Stimulated activated CD4-positive, alpha-beta T cell treated with anti-CD3 and anti-CD28 coated beads, Interleukin-4, amount 100 ng/mL, for 48 hours (primary cell): ENCODE measurements at regions not wholly inside any gene's neighbourhood (a gene's known extent, or its start where the extent isn't known, plus 50 kb on each side); places are given as distances from the start of the nearest gene placed in this dataset.

ENCODE experiments used
- DNase-seq, 2 donors: peaks; one replicate each; pipeline ENCODE4 v3.0.0-alpha.2; 2020; ENCODE audit warnings: low read depth in 2 of 2

DNA sequence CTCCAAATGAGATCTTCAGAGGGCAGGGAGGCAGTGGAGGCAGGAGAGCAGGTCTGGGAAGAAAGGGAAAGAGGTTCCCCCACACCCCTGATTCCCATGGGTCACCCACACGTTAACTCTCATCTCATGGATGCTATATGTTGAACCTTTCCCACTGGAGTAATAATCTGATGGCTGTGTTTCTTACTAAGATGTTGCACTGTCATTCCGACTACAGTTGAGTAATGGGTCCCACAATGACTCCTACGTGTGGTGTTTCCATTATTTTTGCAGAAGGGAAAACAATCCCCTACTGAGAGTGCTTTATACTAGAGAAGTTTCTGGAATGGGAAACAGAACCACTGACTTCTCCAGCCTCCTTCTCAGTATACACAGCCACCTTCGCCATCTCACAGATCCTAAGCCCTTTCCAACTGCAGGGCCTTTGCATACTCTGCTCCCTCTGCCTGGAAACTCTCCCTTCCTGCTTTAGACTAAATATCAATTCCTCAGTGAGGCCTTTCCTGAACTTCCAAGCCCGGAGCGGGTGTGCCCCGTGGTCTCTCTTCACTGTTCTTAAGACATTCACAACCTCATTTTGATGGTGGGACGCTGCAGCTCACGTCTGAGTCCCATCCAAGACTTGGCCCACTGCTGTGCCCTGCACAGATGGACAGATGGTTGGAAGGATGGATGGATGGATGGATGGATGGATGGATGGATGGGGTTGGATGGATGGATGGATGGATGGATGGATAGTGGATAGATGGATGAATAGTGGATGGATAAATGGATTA lies 238.6 kb upstream of the PMEPA1 start:
- no peak for DNase-seq

DNA sequence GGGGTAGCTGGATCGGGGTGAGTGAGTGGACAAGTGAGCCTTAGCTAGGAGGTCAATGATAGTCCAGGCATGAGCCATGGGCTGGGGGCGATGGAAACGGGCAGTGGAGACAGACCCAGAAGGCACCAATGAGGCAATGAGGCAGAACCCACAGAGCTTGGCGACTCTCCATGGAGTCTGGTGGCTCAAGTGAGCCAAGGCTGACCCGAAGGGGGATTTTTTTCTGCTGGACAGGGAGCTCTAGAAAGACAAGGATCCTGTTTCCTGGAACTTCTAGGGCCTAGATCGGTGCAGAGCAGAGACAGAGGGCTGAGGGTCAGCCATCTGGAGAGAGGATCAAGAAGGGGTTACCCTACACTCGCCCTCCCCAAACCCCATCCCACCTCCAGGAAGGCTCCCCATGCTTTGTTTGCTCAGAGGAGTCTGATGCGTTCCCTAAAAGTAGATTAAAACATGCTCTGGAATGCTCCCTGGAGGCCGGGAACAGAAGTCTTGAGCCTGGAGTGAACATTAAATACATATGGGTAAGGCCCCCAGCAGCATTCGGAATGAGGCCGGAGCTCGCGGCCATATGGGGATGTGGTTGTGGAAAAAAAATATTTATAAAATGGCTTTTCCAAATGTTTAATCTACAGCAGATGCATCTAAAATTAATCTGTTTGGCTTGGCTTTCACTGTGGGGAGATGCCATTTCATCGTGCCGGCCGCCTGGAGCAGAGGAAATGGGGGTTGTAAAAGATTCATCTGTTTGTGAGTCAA lies 237.8 kb upstream of the PMEPA1 start:
- DNase-seq: no peak

DNA sequence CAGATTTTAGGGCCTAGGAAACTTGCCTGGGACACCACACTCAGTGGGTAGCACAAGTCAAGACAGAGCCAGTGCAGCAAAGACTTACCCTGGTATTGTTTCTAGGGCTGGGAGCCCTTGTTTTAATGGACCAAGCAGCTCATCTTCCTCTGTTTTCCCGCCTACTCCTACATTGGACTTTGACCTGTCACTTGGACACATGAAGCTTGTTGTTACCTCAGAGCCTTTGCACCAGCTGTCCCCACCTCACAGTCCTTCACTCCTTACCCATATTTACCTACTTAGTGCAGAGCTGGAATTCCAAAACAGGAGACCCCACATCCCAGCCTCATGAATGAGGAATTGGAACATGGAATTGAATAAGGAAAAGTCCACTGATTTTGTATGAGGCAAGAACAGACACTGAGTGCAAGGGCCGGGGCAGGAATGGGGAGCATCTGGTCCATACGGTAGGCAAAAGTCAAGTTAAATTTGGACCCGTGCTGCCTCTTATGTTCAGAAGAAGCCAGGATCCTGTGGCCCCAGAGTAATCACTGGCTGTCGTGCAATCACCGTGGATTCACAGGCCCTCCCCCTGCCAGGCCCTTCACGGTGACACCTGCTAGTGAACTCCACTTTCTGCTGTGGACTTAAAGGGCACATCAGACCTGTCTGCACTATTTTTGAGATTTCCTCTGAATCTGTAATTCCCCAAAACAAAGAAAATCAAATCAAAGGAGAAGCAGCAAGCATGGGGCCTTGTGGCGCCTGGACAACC lies 236.9 kb upstream of the PMEPA1 start:
- DNase-seq: no peak

DNA sequence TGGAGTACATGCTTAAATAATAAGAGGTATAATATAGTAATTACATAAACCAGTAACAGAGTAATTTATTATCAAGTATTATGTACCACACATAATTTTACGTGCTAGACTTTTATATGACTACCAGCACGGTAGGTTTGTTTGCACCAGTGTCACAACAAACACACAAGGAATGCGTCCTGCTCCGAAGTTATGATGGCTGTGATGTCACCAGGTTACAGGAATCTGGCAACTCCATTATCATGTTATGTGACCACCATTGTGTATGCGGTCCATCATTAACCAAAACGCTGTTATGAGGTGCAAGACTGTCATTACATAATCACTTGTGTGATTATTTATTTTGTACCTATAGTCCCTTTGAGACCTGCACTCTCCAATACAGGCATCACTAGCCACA lies 235.2 kb upstream of the PMEPA1 start:
- DNase-seq: no peak

DNA sequence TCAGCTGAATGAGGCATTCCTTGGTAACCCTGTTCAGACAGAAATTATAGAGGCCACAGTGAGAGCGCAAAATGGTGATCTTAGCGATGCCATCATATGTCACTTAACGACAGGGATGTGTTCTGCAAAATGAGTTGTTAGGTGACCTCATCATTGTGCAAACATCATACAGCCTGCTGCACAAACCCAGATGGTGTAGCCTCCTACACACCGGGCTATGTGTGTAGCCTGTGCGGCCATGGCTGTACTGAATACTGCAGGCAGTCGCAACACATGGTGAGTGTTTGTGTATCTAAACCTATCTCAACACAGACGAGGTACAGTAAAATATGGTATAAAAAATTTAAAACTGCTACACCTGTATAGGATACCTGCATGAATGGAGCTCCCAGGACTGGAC lies 234.1 kb upstream of the PMEPA1 start:
- no peak for DNase-seq

DNA sequence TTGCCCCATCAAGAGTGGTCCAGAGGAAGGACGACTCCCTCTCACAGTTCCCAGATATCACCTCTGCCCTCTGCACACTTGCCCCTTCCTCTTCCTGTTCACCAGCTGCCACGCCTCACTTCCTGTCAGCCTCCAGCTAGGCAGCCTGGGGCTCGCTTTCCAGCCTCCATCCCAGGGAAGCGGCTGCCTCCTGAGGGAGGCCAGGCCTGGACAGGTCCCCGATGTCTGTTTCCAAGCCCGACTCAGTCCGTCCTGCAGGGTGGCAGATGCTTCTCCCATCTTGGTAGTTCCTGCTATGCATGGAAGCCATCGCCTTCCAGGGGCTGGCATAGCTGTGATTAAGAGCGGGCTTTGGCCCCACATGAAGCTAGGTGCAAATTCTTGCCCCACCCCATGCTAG lies 233.5 kb upstream of the PMEPA1 start:
- no peak for DNase-seq

DNA sequence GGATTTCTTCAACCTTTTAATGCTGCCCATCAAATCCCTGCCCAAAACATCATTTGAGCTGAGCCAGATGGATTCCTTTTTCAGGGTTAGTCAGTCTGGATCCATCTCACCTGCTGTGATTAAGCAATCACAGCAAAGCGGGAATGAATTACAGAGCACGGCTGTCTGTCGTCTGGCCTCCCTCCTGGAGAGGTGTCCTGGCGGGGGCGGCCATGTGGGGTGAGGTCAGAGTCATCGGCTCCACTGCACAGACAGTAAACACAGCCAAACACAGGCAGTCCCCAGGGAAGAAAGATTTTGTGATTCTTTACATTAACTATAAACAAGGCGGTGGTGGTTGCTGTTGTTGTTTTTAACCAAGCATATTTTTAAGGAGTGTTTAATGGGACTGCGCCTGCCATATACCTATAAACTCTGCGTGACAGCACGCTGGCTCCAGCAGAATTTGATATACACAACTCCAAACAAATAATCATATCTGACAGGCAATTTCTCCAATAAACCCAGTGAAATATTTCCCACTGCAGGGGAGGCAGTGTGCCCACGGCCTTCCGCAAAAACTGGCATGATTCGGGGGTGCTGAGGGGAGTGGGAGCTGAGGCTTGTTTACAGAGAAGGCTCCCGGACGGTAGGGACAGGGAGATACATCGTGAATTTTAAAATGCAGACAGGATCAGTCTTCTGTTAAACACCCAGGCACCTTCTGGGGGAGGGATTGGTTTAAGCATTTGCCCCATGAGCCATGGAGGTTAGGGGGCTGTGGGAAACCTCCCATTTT lies 232.0 kb upstream of the PMEPA1 start:
- no peak for DNase-seq

DNA sequence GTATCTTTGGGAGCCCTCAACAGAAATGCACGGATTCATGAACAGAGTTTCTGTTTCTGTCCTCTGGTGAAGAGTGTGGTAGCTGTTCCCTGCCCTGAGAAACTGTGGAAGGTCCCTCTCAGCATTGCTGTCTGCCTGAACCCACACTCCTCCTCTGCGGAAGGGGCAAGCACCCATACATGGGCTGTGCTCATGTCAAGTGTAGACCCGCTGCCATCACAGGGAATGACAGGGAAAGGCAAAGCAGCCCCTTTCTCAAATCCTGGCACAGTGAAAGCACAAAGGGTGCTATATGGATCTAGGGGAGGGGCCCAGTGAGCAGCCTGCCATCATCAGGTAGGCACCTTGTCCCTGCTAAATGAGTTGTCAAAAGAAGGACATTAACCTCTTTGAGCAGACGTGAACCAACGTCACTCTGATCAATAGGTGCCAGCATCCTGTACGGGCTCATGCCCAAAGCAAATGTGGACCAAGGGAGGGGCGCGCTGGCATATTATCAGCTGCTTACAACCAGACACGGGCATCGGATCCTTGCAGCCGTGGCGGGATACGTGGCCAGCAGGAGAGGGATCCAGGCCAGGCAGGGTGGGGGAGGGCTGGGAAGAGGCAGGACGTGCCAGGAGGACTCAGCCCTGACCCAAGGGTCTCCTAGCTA lies 231.2 kb upstream of the PMEPA1 start:
- DNase-seq: no peak

DNA sequence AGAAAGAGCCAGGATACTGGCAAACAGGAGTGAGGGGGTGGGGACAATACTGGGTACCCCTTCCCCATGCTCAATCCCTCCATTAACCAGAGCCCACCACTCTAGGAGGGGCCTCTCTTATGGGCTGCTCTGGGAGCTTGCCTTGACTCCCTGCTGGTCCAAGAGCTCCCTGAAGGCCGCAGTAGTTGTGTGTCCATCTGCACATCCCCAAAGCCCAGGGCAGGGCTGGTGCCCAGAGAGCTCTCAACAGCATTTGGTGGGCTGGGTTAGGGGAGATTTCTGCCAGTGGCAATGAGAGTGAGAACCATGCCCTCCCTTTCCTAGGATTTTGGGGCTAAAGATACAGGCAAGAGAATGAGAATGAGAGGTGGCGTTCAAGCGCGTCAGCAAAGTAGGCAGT lies 230.6 kb upstream of the PMEPA1 start:
- DNase-seq: no peak

DNA sequence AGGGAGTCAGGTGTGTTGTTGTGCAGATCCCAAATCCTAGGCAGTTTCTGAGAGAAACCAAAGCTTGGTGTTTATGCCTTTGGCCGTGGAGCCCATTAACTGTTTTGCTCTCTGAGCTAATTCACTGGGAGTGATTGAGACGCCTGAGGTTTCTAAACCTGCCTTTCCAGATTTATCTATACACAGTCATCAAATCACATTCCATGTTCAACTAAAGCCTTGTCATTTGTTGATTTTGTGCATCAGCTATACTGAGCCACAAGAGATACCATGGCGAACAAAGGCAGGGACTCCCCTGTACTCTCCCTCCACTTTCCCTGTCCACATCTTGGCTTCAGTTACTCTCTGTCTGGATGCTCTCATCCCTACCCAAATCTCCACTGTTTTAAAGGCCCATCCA lies 229.7 kb upstream of the PMEPA1 start:
- no peak for DNase-seq

DNA sequence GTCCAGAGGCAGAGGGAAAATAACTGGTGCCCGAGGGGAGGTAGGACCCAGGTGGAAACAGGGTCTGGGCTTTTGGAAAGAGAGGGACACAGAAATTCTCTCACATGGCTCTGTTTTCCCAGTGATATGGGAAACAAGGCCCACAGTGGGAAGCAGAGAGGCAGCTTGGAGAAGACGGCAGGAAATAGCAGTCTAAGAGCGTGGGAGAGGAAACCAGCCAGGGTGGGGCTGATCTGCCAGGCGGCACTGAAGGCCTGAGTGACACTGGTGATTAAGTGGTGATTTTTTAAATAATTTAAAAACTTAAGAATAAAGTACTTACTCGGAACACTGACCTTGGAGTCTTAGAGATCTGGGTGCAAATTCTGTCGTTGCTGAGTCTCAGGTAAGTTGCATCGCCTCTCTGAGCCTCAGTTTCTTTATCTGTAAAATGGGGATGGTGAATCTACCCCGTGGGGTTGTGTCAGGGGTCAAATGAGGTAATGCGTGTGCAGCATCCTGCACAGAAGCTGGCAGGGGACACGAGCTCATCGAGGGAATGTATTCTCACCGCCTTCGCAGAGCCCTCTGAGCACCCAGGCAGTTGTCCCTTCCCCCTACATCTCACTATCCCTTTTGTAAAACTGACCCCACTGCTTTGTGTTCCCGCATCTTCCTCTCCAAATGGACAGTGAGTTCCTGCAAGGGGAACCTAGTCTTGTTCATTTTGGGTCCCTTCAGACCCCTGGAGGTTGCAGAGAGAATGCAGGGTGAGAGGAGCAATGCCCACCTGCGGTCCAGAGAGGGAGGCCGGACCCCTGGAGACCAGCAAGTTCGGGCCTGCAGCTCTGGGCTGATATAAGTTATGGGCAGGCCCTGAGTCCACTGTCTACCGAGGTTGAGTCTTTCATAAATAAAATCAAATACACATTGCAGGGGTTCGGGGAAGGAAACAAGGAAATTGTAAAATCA lies 228.6 kb upstream of the PMEPA1 start:
- no peak for DNase-seq

DNA sequence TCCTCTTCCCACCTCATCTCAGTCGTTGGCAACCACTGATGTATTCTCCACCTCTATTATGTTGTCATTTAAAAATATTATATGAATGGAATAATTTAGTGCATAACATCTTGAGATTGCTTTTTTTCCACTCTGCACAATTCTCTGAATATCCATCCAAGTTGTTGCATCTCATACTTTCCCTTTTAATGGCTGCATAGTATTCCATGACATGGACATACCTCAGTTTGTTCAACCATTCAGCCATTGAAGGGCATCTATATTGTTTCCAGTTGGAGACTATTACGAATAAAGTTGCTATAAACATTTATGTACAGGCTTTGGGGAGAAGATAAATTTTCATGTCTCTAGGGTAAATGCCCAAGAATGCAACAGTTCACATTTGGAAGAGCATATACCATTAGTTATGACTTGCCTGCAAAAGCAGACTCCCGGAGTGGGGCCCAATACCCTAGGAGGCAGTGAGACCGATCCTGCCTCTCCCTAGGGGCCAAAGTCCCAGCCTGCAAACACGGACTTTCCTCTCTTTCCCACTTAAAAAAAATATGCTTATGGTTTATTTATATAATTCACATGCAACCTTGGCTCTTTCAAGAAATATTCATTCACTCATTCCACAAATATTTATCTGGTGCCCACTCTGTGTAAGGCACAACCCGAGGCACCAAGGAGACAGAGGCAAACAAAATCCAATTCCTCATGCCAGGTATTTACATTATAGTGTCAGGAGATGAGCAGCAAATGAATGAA lies 227.0 kb upstream of the PMEPA1 start:
- DNase-seq: no peak

DNA sequence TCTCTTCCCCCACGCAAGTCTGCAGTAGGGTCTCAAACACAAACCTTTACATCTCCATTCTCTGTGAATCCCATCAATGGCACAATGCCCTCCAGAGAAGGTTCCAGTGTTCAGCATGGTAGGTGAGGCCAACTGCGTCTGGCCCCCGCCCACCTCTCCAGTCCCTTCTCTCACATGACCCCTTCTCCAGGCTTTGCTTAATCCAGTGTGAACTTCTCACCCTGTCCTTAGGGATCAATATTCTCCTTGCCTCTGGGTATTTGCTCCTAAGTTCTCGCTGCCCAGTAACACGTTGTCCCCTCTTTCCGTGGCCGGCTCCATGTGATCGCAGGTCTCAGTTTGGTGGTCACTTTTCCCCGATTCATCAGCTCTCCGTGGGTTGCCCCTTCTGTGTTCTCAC lies 225.1 kb upstream of the PMEPA1 start:
- no peak for DNase-seq

DNA sequence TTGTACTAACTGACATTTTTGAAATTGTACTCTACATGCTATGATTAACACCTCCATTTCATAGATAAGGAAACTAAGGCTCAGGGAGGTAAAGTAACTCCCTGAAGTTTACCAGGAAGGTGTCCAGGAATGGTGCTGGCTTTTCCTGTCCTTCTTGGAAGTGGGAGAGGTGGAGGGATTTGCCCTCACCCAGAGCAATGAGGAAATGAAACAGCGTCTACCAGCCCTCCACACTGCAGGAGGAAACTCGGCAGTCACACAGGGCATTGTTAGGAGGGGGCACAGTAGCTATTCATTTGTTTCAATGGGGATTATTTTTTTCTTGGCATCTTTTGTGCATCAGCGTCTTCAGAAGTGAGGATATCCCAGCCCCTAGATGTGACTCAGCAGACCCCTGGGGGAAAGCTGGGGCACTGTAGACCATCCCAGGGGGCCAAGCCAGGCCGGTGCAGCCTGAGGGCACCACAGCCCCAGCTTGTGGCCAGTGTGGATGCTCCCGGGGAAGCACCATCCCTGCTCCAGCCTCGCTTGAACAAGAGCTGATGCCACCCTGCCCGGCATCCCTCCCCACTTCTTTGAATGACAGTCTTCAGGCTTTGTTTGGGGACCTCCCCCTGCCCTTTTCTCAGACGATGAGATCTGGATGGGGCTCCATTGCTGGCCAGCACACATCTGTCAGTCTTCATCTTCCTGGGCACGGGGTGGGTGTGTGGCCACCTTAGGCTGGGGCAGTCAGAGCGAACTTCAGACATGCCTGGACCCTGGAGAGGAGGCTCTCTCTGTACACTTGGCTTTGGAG lies 224.4 kb upstream of the PMEPA1 start:
- DNase-seq: no peak

DNA sequence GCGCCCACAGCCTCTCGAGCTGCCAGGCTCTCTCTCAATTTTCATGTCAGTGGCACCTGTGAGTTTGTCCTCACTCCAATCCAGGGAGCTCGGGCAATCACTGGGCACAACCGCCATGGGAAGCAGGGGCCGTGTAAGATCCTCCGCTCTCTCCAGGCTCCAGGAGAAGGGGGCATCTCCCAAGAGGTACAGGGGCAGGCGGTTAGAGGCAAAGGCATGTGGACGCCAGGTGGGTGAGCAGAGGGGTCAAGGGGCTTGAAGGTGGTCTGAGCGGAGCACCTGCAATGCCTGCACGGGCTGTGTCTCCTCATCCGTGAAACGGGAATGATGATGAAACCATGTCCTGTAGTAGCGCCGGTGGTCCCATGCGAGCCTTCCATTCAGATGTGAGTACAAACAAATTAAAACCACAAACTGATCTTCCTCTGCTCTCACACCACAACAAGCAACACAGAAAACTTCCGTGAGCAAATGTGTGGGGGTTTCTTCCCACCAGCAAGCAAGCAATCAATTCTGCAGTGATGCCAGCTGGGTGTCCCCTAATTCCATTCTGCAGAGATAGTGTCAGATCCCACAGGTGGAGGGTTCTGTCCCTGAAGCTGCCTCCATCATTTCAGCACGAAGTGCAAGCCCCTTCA lies 222.5 kb upstream of the PMEPA1 start:
- DNase-seq: no peak

DNA sequence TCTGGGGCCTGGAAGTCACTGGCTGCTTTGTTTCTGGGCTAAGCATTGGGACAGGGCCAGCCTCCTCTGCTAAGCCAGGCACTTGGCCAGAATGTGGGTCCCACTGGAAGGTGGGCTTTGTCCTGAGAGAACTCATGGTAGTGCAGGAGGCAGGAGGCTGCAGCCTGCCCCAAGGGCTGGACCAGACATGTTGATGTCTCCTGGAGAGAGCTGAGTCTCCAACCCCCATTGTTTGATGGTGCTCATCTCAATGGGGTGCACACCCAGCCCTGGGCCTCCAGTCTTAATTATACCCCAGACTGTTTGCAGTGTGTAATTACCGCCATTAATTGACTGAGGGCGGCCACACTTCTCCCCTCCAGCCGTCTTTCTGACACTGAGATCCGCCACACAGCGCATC lies 220.5 kb upstream of the PMEPA1 start:
- no peak for DNase-seq

DNA sequence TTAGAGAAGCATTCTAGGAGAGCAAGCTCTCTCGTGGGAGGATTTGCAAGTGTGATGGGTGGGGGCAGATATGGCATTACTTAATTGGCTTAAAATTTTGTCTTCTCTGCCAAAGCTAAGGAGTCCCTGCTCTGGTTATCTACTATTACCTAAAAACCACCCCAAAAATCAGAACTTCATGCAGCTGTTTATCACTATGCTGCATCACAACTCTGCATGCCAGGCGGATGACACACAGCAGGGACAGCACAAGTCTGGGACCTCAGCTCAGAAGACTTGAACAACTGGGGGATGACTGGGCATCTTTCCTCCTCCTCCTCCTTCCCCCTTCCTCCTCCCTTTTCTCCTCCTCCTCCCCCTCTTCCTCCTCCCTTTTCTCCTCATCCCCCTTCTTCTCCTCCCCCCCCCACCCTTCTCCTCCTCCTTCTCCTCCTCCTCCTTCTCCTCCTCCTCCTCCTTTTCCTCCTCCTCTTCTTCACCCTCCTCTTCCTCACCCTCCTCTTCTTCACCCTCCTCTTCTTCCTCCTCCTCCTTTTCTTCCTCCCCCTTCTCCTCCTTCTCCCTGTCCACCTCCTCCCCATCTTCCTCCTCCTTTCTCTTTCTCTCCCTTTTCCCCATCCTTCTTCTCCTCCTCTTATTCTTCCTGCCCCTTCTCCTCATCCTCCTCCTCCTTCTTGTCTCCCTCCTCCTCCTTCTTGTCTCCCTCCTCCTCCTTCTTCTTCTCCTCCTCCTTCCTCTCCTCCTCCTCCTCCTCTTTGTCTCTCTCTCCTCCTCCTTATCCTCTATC lies 218.6 kb upstream of the PMEPA1 start:
- DNase-seq: no peak
